ENCODE measurements at regions not wholly inside any gene's neighbourhood (a gene's known extent, or its start where the extent isn't known, plus 50 kb on each side); places are given as distances from the start of the nearest gene placed in this dataset.
A peak's percentile ranks its signal among the peaks of the same experiment; 100 is the strongest.
"Not testable (repeated sequence)": the region's sequence is repeated elsewhere in the genome, so short reads cannot be mapped to it uniquely, and the experiment has no call there.

GRCh38 chr12:69047990-69048389 lies 115.0 kb upstream of the CPM start:
- Mint-ChIP-seq H3K36me3 (ENCODE audit: low read depth, unreplicated experiment) (peaks cover 2% of the 10 kb centered on the region), H3K4me3 (ENCODE audit: unreplicated experiment) (no peak overlapping the region), H3K9me3 (ENCODE audit: unreplicated experiment) (peaks cover 5% of the 10 kb centered on the region), H3K27me3 (ENCODE audit: low read depth, unreplicated experiment) (no peaks in the 10 kb centered on the region), H3K27ac (ENCODE audit: unreplicated experiment) (no peak overlapping the region), H3K4me1 (ENCODE audit: low read depth, unreplicated experiment) (peaks cover 9% of the 10 kb centered on the region)
- Histone ChIP-seq H3K4me3 (ENCODE audit: insufficient read depth, low read depth, low read length) (no peak overlapping the region), H3K27me3 (ENCODE audit: insufficient read depth, low read length) (no peaks in the 10 kb centered on the region), H3K9me3 (ENCODE audit: insufficient read depth, low read depth, low read length) (no peaks in the 10 kb centered on the region), H3K4me1 (ENCODE audit: insufficient read depth, low read length) (peaks cover 9% of the 10 kb centered on the region), H3K79me2 (ENCODE audit: insufficient read depth, low read length) (no peaks in the 10 kb centered on the region), H2AFZ (ENCODE audit: low read depth, low read length) (no peak overlapping the region), H3K4me2 (ENCODE audit: low read length) (no peak overlapping the region), H3K27ac (ENCODE audit: low read depth, low read length) (no peak overlapping the region), H3K9ac (ENCODE audit: low read length) (no peak overlapping the region), H3K36me3 (ENCODE audit: insufficient read depth, low read length) (no peaks in the 10 kb centered on the region), H4K20me1 (ENCODE audit: insufficient read depth, low read length) (no peaks in the 10 kb centered on the region)
- no peak for FAIRE-seq
- DNase-seq (ENCODE audit: low read depth) = no peak
- TF ChIP-seq EZH2 (IDR thresholded peaks at IDR 0.05; ENCODE audit: insufficient read depth, low read length) = no peak
- TF ChIP-seq CTCF (IDR thresholded peaks at IDR 0.05; ENCODE audit: insufficient read depth, low read depth, low read length) = no peak

GRCh38 chr12:69049855-69050254 lies 116.9 kb upstream of the CPM start:
- H3K27me3 ChIP-seq (ENCODE audit: insufficient read depth, low read length); H3K4me3 ChIP-seq (ENCODE audit: insufficient read depth, low read depth, low read length); DNase-seq (ENCODE audit: low read depth); H3K36me3 Mint-ChIP-seq (ENCODE audit: low read depth, unreplicated experiment); H3K79me2 ChIP-seq (ENCODE audit: insufficient read depth, low read length); H3K27ac Mint-ChIP-seq (ENCODE audit: unreplicated experiment); H3K9me3 Mint-ChIP-seq (ENCODE audit: unreplicated experiment); H3K9ac ChIP-seq (ENCODE audit: low read length); H3K27ac ChIP-seq (ENCODE audit: low read depth, low read length); H3K9me3 ChIP-seq (ENCODE audit: insufficient read depth, low read depth, low read length); H3K27me3 Mint-ChIP-seq (ENCODE audit: low read depth, unreplicated experiment); FAIRE-seq; H2AFZ ChIP-seq (ENCODE audit: low read depth, low read length); H3K4me2 ChIP-seq (ENCODE audit: low read length); H3K4me3 Mint-ChIP-seq (ENCODE audit: unreplicated experiment); H4K20me1 ChIP-seq (ENCODE audit: insufficient read depth, low read length); H3K36me3 ChIP-seq (ENCODE audit: insufficient read depth, low read length): not testable (repeated sequence)
- H3K4me1 Mint-ChIP-seq (ENCODE audit: low read depth, unreplicated experiment) = peaks cover 22% of the 10 kb centered on the region
- H3K4me1 ChIP-seq (ENCODE audit: insufficient read depth, low read length) = peaks cover 17% of the 10 kb centered on the region

GRCh38 chr12:69052613-69053408 lies 119.8 kb upstream of the CPM start:
- DNase-seq (ENCODE audit: low read depth) = peak; percentile 91
- peak overlapping the region; percentile 51 for H3K4me3 Mint-ChIP-seq (ENCODE audit: unreplicated experiment)
- H3K9me3 Mint-ChIP-seq (ENCODE audit: unreplicated experiment) = peaks cover 5% of the 10 kb centered on the region
- Histone ChIP-seq H3K27me3 (ENCODE audit: insufficient read depth, low read length) (no peaks in the 10 kb centered on the region), H3K36me3 (ENCODE audit: insufficient read depth, low read length) (no peaks in the 10 kb centered on the region), H3K27ac (ENCODE audit: low read depth, low read length) (peak overlapping the region; percentile 86), H2AFZ (ENCODE audit: low read depth, low read length) (peak overlapping the region; percentile 20), H3K4me3 (ENCODE audit: insufficient read depth, low read depth, low read length) (peak overlapping the region; percentile 32), H3K9ac (ENCODE audit: low read length) (peak overlapping the region; percentile 71), H4K20me1 (ENCODE audit: insufficient read depth, low read length) (no peaks in the 10 kb centered on the region), H3K4me2 (ENCODE audit: low read length) (peak overlapping the region; percentile 80), H3K4me1 (ENCODE audit: insufficient read depth, low read length) (peaks cover 21% of the 10 kb centered on the region), H3K9me3 (ENCODE audit: insufficient read depth, low read depth, low read length) (no peaks in the 10 kb centered on the region), H3K79me2 (ENCODE audit: insufficient read depth, low read length) (no peaks in the 10 kb centered on the region)
- no peaks in the 10 kb centered on the region for H3K27me3 Mint-ChIP-seq (ENCODE audit: low read depth, unreplicated experiment)
- FAIRE-seq = peak; percentile 68
- H3K4me1 Mint-ChIP-seq (ENCODE audit: low read depth, unreplicated experiment) = peaks cover 27% of the 10 kb centered on the region
- TF ChIP-seq EZH2 (IDR thresholded peaks at IDR 0.05; ENCODE audit: insufficient read depth, low read length) (no peak), CTCF (IDR thresholded peaks at IDR 0.05; ENCODE audit: insufficient read depth, low read depth, low read length) (no peak)
- H3K36me3 Mint-ChIP-seq (ENCODE audit: low read depth, unreplicated experiment) = peaks cover 2% of the 10 kb centered on the region
- H3K27ac Mint-ChIP-seq (ENCODE audit: unreplicated experiment) = peak overlapping the region; percentile 85
